Dendritic cell treated with granulocyte-macrophage colony-stimulating factor and Interleukin-4, amounts not matched to agents 40 ng/mL and 50 ng/mL, for 4 days (primary cell): ENCODE measurements at regions not wholly inside any gene's neighbourhood (a gene's known extent, or its start where the extent isn't known, plus 50 kb on each side); places are given as distances from the start of the nearest gene placed in this dataset.
"Not testable (repeated sequence)": the region's sequence is repeated elsewhere in the genome, so short reads cannot be mapped to it uniquely, and the experiment has no call there.

Experiments used
- H3K27ac Mint-ChIP-seq: one replicate; pipeline ENCODE4 v1.8.0; 2022; ENCODE audit warnings: mild to moderate bottlenecking, mixed read lengths
- H3K27me3 Mint-ChIP-seq: one replicate; pipeline ENCODE4 v1.8.0; 2022; ENCODE audit warnings: mild to moderate bottlenecking, mixed read lengths
- H3K36me3 Mint-ChIP-seq: one replicate; pipeline ENCODE4 v1.8.0; 2022; ENCODE audit warnings: low read depth, mixed read lengths
- H3K4me1 Mint-ChIP-seq: one replicate; pipeline ENCODE4 v1.8.0; 2022; ENCODE audit warnings: low read depth, mixed read lengths
- H3K4me3 Mint-ChIP-seq: one replicate; pipeline ENCODE4 v1.8.0; 2022; ENCODE audit warnings: mild to moderate bottlenecking, moderate library complexity, mixed read lengths
- H3K9me3 Mint-ChIP-seq: one replicate; pipeline ENCODE4 v1.8.0; 2022; ENCODE audit warnings: mixed read lengths
- intact Hi-C: fragments of 100-400 bp; cut with micrococcal nuclease; formaldehyde crosslinking; loops from one replicate; pipeline ENCODE4 v1.15.0; 2022

GRCh38 chr14:28635387-28635786, 131.2 kb upstream of the FOXG1 start:
- H3K4me1 Mint-ChIP-seq = no peaks in the 10 kb centered on the region
- no peaks in the 10 kb centered on the region for H3K36me3 Mint-ChIP-seq
- H3K9me3 Mint-ChIP-seq = no peaks in the 10 kb centered on the region
- no peak overlapping the region for H3K4me3 Mint-ChIP-seq
- no peaks in the 10 kb centered on the region for H3K27me3 Mint-ChIP-seq
- H3K27ac Mint-ChIP-seq = no peak overlapping the region
- intact Hi-C loops = no loop called here

DNA sequence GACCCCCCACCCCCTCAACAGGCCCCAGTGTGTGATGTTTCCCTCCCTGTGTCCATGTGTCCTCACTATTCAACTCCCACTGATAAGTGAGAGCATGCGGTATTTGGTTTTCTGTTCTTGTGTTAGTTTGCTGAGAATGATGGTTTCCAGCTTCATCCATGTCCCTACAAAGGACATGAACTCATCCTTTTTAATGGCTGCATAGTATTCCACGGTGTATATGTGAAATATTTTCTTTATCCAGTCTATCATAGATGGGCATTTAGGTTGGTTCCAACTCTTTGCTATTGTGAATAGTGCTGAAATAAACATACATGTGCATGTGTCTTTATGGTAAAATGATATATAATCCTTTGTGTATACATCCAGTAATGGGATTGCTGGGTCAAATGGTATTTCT, 130.8 kb upstream of the FOXG1 start:
- H3K4me1 Mint-ChIP-seq, H3K36me3 Mint-ChIP-seq, H3K4me3 Mint-ChIP-seq, H3K9me3 Mint-ChIP-seq, intact Hi-C loops, H3K27me3 Mint-ChIP-seq, H3K27ac Mint-ChIP-seq: not testable (repeated sequence)

DNA sequence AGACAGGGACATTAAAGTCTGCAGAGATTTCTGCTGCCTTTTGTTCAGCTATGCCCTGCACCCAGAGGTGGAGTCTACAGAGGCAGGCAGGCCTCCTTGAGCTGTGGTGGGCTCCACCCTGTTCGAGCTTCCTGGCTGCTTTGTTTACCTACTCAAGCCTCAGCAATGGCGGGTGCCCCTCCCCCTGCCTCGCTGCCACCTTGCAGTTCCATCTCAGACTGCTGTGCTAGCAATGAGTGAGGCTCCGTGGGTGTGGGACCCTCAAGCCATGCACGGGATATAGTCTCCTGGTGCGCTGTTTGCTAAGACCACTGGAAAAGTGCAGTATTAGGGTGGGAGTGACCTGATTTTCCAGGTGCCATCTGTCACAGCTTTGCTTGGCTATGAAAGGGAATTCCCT, 125.4 kb upstream of the FOXG1 start:
- H3K4me3 Mint-ChIP-seq, intact Hi-C loops, H3K27me3 Mint-ChIP-seq, H3K36me3 Mint-ChIP-seq, H3K27ac Mint-ChIP-seq, H3K9me3 Mint-ChIP-seq, H3K4me1 Mint-ChIP-seq: not testable (repeated sequence)

GRCh38 chr14:28651148-28651547, 115.4 kb upstream of the FOXG1 start:
- no peaks in the 10 kb centered on the region for H3K9me3 Mint-ChIP-seq
- no peaks in the 10 kb centered on the region for H3K27me3 Mint-ChIP-seq

DNA sequence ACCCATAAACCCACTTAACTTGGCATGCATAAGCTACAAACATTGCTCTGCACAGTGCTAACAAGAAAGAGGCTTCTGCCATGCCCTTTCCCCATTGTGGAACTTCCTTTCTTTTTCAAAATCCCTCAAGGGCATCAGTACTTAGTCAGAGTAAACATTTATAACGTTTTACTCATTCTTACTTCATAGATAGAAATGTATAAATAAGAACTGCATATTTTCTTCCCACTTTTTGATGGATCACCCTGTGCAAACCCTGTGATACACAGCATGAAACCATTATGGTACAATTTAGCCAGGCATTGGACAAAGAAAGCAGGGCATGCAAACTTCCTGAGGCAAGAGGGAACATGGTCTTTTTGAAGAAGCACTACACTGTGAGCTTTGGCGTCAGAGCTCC, 113.8 kb upstream of the FOXG1 start:
- Mint-ChIP-seq H3K4me3 (no peak overlapping the region), H3K4me1 (no peaks in the 10 kb centered on the region), H3K9me3 (no peaks in the 10 kb centered on the region), H3K36me3 (no peaks in the 10 kb centered on the region), H3K27ac (no peak overlapping the region), H3K27me3 (no peaks in the 10 kb centered on the region)
- intact Hi-C loops = no loop called here

More at GRCh38 chr14:28651148-28651547, 115.4 kb upstream of the FOXG1 start:
- Mint-ChIP-seq H3K4me1 (no peaks in the 10 kb centered on the region), H3K27ac (no peak overlapping the region), H3K4me3 (no peak overlapping the region), H3K36me3 (no peaks in the 10 kb centered on the region)
- intact Hi-C loops = no loop called here

DNA sequence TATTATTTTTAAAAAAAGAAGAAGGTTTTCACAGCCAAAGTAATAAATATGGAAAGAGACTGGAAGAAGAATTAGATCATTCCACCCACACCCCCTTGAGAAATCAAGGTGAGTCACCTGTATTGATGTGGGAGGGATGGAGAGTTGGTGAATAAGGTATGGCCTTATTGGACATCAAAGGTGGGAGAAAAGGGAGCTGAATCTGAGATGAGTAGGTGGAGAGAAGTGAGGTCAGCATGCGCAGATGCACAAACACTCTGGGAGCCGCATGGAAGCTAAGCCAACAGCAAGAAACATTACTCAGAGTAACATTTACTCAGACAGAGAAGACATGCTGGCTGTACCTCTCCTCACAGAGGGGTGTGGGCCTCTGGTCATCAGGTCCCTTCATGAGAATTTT, 113.1 kb upstream of the FOXG1 start:
- intact Hi-C loops = no loop called here
- no peaks in the 10 kb centered on the region for H3K9me3 Mint-ChIP-seq
- no peak overlapping the region for H3K27ac Mint-ChIP-seq
- no peaks in the 10 kb centered on the region for H3K36me3 Mint-ChIP-seq
- H3K4me3 Mint-ChIP-seq = no peak overlapping the region
- no peaks in the 10 kb centered on the region for H3K27me3 Mint-ChIP-seq
- no peaks in the 10 kb centered on the region for H3K4me1 Mint-ChIP-seq

DNA sequence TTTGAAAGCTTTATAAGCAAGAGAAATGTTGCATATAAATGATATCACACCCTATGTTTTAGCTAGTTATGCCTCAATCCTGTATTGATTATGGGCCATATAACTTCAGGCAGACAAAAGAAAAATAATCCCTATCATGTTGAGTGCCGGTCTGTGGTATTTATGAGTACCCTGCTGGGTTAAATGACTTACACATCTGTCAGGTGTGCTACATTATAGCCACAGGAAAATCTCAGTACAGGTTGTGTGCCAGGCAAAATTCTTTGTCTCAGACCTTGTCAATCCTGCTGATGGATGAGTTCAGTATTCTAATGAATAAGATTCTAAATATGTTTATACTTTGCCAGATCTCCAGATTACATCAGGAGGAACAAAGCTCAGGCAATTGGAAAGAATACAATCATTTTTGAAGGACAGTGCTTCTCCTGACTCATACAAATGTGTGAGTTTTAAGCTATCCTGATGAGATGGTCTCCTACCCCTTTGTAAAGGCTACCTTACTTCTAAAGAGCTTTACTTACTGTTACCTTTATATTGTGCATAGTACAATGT, 109.8 kb upstream of the FOXG1 start:
- no peaks in the 10 kb centered on the region for H3K36me3 Mint-ChIP-seq
- no peaks in the 10 kb centered on the region for H3K27me3 Mint-ChIP-seq
- intact Hi-C loops = no loop called here
- H3K4me3 Mint-ChIP-seq = no peak overlapping the region
- no peaks in the 10 kb centered on the region for H3K4me1 Mint-ChIP-seq
- no peaks in the 10 kb centered on the region for H3K9me3 Mint-ChIP-seq
- no peak overlapping the region for H3K27ac Mint-ChIP-seq

DNA sequence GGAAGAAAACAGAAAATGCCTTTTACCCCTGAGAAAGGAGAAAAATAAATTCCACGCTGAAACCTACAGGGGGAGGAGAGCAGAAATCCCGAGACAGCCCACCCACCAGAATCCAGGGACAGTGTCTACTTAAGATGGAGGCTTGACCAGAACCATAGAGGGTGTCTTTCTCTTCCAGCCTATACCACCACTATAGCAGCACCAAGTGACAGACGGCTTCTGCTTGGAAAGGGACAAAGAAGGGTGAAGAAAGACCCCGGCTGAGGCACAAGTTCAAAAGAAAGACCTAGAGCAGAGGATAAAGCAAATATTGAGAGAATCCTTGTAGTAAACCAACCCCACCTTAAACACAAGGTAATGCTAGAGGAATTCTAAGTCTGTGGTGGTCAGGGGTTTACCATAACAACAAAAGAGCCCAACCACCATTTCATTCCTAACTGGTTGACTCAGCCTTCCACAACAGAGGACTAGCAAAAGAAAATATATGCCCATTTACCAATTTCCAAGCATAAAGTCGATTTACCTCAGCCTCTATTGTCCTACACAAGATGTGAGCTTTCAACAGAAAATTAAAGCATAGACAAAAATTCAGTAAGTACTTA, 105.3 kb upstream of the FOXG1 start:
- Mint-ChIP-seq H3K4me3 (no peak overlapping the region), H3K4me1 (no peaks in the 10 kb centered on the region), H3K36me3 (no peaks in the 10 kb centered on the region)

DNA sequence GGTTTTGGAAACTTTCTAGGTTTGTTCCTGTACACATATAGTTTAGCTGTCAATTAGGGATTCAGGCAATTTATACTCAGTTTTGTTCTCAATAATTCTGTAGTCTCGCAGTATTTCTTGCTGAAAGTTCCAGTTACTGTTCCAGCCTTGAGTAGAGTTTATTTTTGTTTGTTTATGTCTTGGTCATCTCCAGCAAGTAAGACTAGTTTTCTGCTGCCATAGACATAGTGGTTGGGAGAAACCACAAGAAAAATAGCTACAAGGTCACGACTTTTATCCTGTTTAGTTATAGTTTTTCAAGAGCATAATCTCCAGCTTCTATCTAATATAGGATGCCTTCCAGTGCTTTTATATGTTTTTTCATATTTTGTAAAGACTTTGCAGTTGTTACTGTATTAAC, 99.6 kb upstream of the FOXG1 start:
- H3K4me1 Mint-ChIP-seq = no peaks in the 10 kb centered on the region
- H3K4me3 Mint-ChIP-seq = no peak overlapping the region
- H3K36me3 Mint-ChIP-seq = no peaks in the 10 kb centered on the region

More for the DNA sequence above, 105.3 kb upstream of the FOXG1 start:
- Mint-ChIP-seq H3K9me3 (no peaks in the 10 kb centered on the region), H3K27ac (no peak overlapping the region), H3K27me3 (no peaks in the 10 kb centered on the region)
- intact Hi-C loops = no loop called here

GRCh38 chr14:28671425-28671824, 95.2 kb upstream of the FOXG1 start:
- intact Hi-C loops = no loop called here
- H3K27me3 Mint-ChIP-seq = no peaks in the 10 kb centered on the region
- H3K4me1 Mint-ChIP-seq = no peaks in the 10 kb centered on the region
- H3K4me3 Mint-ChIP-seq = no peak overlapping the region
- H3K27ac Mint-ChIP-seq = no peak overlapping the region
- H3K36me3 Mint-ChIP-seq = no peaks in the 10 kb centered on the region
- no peaks in the 10 kb centered on the region for H3K9me3 Mint-ChIP-seq

More for the DNA sequence above, 99.6 kb upstream of the FOXG1 start:
- Mint-ChIP-seq H3K27ac (no peak overlapping the region), H3K27me3 (no peaks in the 10 kb centered on the region), H3K9me3 (no peaks in the 10 kb centered on the region)
- intact Hi-C loops = no loop called here

DNA sequence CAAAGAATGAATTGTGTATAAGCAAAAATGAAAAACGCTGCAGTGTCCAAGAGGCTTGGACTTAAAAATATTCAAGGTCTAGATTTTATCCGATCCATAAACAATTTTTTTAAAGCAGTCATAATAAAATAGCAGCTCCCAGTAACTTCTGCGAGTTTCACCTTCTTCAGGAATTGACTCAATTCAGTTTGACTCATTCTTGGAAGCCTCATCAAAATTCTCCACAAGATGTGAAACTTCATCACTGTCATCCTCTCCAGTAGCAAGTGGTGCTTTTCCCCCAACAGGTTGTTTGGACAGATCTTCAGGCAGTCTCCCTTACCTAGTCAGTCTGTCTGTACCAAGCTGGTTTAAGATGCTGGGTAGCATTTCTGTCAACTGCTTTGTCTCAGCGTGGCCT, 93.5 kb upstream of the FOXG1 start:
- Mint-ChIP-seq H3K9me3 (no peaks in the 10 kb centered on the region), H3K36me3 (no peaks in the 10 kb centered on the region), H3K4me1 (no peaks in the 10 kb centered on the region)

DNA sequence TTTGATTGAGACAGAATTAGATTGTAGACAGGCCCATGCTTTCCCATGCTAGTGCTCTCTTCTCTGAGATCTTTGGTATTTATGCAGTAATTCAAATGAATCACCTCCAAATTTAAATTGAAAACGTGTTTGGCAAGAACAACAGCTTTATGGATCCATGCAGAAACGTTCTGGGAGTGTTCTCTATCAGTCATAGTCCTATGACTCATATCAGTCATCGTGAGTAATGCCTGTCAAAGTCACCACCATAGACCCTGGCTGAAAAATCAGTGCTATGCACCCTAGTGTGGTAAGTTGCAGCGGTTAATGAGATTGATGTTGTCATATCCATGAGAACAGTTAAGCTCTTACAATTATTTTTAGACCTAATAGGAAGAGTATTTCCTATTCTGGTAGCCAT, 90.1 kb upstream of the FOXG1 start:
- intact Hi-C loops = no loop called here
- Mint-ChIP-seq H3K27me3 (no peaks in the 10 kb centered on the region), H3K36me3 (no peaks in the 10 kb centered on the region), H3K4me1 (no peaks in the 10 kb centered on the region), H3K27ac (no peak overlapping the region), H3K4me3 (no peak overlapping the region), H3K9me3 (no peaks in the 10 kb centered on the region)

More for the DNA sequence above, 93.5 kb upstream of the FOXG1 start:
- Mint-ChIP-seq H3K4me3 (no peak overlapping the region), H3K27me3 (no peaks in the 10 kb centered on the region), H3K27ac (no peak overlapping the region)
- intact Hi-C loops = no loop called here

DNA sequence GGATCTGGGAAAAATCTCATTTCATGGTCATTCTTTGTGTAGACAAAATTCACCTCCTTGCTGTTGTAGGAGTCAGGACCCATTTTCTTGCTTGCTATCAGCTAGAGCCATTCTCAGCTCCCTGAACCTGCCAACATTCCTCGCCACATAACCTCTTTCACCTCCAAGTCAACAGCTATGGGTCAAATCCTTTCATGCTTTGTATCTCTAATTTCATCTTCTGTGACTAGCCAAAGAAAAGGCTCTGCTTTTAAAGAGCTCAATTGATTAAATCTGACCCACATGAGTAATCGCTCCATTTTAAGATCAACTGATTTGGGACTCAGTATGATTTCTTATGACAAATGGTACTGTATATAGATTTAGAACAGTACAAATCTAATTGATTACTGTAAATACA, 89.2 kb upstream of the FOXG1 start:
- Mint-ChIP-seq H3K27me3 (no peaks in the 10 kb centered on the region), H3K9me3 (no peaks in the 10 kb centered on the region), H3K27ac (no peak overlapping the region), H3K4me3 (no peak overlapping the region), H3K36me3 (no peaks in the 10 kb centered on the region), H3K4me1 (no peaks in the 10 kb centered on the region)
- intact Hi-C loops = no loop called here

DNA sequence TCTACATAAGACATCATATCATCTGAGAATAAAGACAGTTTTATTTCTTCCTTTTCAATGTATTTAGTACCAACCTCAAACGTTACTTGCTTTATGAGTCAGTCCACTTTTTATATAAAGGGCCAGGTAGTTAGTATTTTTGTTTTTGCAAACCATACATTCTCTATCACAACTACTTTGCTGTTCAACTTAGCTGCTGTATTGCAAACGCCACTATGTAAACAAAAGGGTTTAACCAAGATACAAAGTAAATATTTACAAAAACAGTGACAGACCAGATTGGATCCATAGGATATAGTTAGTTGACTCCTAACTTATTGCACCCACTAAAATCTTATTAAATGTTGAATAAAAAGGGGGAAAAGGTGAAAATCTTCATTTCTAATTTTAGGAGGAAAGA, 87.7 kb upstream of the FOXG1 start:
- Mint-ChIP-seq H3K27me3 (no peaks in the 10 kb centered on the region), H3K4me1 (no peaks in the 10 kb centered on the region), H3K36me3 (no peaks in the 10 kb centered on the region), H3K4me3 (no peak overlapping the region), H3K9me3 (no peaks in the 10 kb centered on the region), H3K27ac (no peak overlapping the region)
- intact Hi-C loops = no loop called here

- no peaks in the 10 kb centered on the region for H3K27me3 Mint-ChIP-seq
- no peak overlapping the region for H3K27ac Mint-ChIP-seq
- no peaks in the 10 kb centered on the region for H3K36me3 Mint-ChIP-seq
- intact Hi-C loops = no loop called here
- no peaks in the 10 kb centered on the region for H3K4me1 Mint-ChIP-seq
- H3K4me3 Mint-ChIP-seq = no peak overlapping the region
- H3K9me3 Mint-ChIP-seq = no peaks in the 10 kb centered on the region
Observed at GRCh38 chr14:28681681-28682080, 84.9 kb upstream of the FOXG1 start.
